OCI-LY1 (cell line): ENCODE measurements at regions not wholly inside any gene's neighbourhood (a gene's known extent, or its start where the extent isn't known, plus 50 kb on each side); places are given as distances from the start of the nearest gene placed in this dataset.

Experiments
- H2AFZ ChIP-seq: fragments of 200-600 bp; sonication (generic), shearing (Covaris generic); 2 replicates; pipeline ENCODE4 v1.6.0; 2014; ENCODE audit warnings: antibody characterized with exemption, mild to moderate bottlenecking, low read length
- H3F3A ChIP-seq: fragments of 200-600 bp; sonication (generic), shearing (Covaris generic); 2 replicates; pipeline ENCODE4 v1.6.0; 2014; ENCODE audit warnings: mild to moderate bottlenecking, antibody characterized with exemption, low read length, moderate library complexity; ENCODE audit not compliant: insufficient read depth
- H3K27ac ChIP-seq: fragments of 200-600 bp; sonication (generic); 2 replicates; pipeline ENCODE4 v1.5.1; 2014; ENCODE audit warnings: low read length, mixed run types, mild to moderate bottlenecking, low read depth; ENCODE audit not compliant: poor library complexity, severe bottlenecking
- H3K27me3 ChIP-seq: fragments of 200-600 bp; sonication (generic); 2 replicates; pipeline ENCODE4 v1.6.0; 2014; ENCODE audit warnings: antibody characterized with exemption, mild to moderate bottlenecking, low read length, moderate library complexity; ENCODE audit not compliant: insufficient read depth
- H3K36me3 ChIP-seq: fragments of 200-600 bp; sonication (generic); 2 replicates; pipeline ENCODE4 v1.6.1; 2014; ENCODE audit warnings: mild to moderate bottlenecking, antibody characterized with exemption, low read length, moderate library complexity, mixed read lengths; ENCODE audit not compliant: insufficient read depth
- H3K4me1 ChIP-seq: fragments of 200-600 bp; sonication (generic); 2 replicates; pipeline ENCODE4 v1.5.1; 2014; ENCODE audit warnings: mild to moderate bottlenecking, low read length, moderate library complexity; ENCODE audit not compliant: insufficient read depth, severe bottlenecking
- H3K4me2 ChIP-seq: fragments of 200-600 bp; sonication (generic), shearing (Covaris generic); 2 replicates; pipeline ENCODE4 v1.6.1; 2014; ENCODE audit warnings: low read length
- H3K4me3 ChIP-seq: fragments of 200-600 bp; sonication (generic); 2 replicates; pipeline ENCODE4 v1.5.1; 2014; ENCODE audit warnings: low read length, low read depth, mild to moderate bottlenecking, mixed read lengths; ENCODE audit not compliant: poor library complexity, severe bottlenecking
- H3K79me2 ChIP-seq: fragments of 200-600 bp; shearing (Covaris generic); 2 replicates; pipeline ENCODE4 v1.6.1; 2016; ENCODE audit warnings: mixed run types, low read length, mixed read lengths; ENCODE audit not compliant: insufficient read depth
- H3K9ac ChIP-seq: fragments of 200-600 bp; sonication (generic), shearing (Covaris generic); 2 replicates; pipeline ENCODE4 v1.6.1; 2014; ENCODE audit warnings: mild to moderate bottlenecking, low read length, mixed read lengths
- H3K9me2 ChIP-seq: fragments of 200-600 bp; sonication (generic), shearing (Covaris generic); 2 replicates; pipeline ENCODE4 v1.6.1; 2014; ENCODE audit warnings: low read depth, mild to moderate bottlenecking, low read length, mixed read lengths
- H3K9me3 ChIP-seq: fragments of 200-600 bp; shearing (Covaris generic); 2 replicates; pipeline ENCODE4 v1.6.1; 2014; ENCODE audit warnings: low read length, mixed read lengths
- H4K20me1 ChIP-seq: fragments of 200-600 bp; sonication (generic), shearing (Covaris generic); 2 replicates; pipeline ENCODE4 v1.6.0; 2016; ENCODE audit warnings: mild to moderate bottlenecking, low read length; ENCODE audit not compliant: insufficient read depth
- CTCF ChIP-seq: fragments of 200-600 bp; sonication (generic), shearing (Covaris generic); IDR thresholded peaks from 2 replicates; pipeline ENCODE4 v1.5.1; 2017; ENCODE audit warnings: mild to moderate bottlenecking, antibody characterized with exemption, low read length, moderate library complexity, mixed read lengths
- EZH2 ChIP-seq: fragments of 200-600 bp; sonication (generic), shearing (Covaris generic); IDR thresholded peaks from 2 replicates; pipeline ENCODE4 v1.8.0; 2017; ENCODE audit warnings: borderline replicate concordance, mixed run types, mild to moderate bottlenecking, antibody characterized with exemption, low read length, moderate library complexity, mixed read lengths

GRCh38 chr3:150118219-150118618, 147.5 kb upstream of the PFN2 start:
- H3F3A ChIP-seq, result no peaks in the 10 kb centered on the region
- H4K20me1 ChIP-seq, result no peaks in the 10 kb centered on the region
- H3K27ac ChIP-seq, result no peak overlapping the region
- no peaks in the 10 kb centered on the region for H3K79me2 ChIP-seq
- H3K4me2 ChIP-seq, result no peak overlapping the region
- H3K36me3 ChIP-seq, result no peaks in the 10 kb centered on the region
- no peaks in the 10 kb centered on the region for H3K9me2 ChIP-seq
- no peaks in the 10 kb centered on the region for H3K4me1 ChIP-seq
- H3K9ac ChIP-seq, result no peak overlapping the region
- H3K4me3 ChIP-seq, result no peak overlapping the region
- TF ChIP-seq EZH2 (no peak), CTCF (no peak)
- no peaks in the 10 kb centered on the region for H3K27me3 ChIP-seq
- H2AFZ ChIP-seq, result no peak overlapping the region
- H3K9me3 ChIP-seq, result no peaks in the 10 kb centered on the region

- Histone ChIP-seq H3F3A (no peaks in the 10 kb centered on the region), H3K4me2 (no peak overlapping the region), H2AFZ (no peak overlapping the region), H4K20me1 (no peaks in the 10 kb centered on the region), H3K9me2 (no peaks in the 10 kb centered on the region), H3K79me2 (no peaks in the 10 kb centered on the region), H3K4me3 (no peak overlapping the region), H3K9me3 (no peaks in the 10 kb centered on the region), H3K27me3 (no peaks in the 10 kb centered on the region), H3K36me3 (no peaks in the 10 kb centered on the region), H3K9ac (no peak overlapping the region), H3K4me1 (no peaks in the 10 kb centered on the region), H3K27ac (no peak overlapping the region)
- TF ChIP-seq EZH2 (no peak), CTCF (no peak)
Measured at GRCh38 chr3:150117076-150117475, 146.4 kb upstream of the PFN2 start.

GRCh38 chr3:150116196-150116595, 145.5 kb upstream of the PFN2 start:
- no peak overlapping the region for H3K9ac ChIP-seq
- H3K79me2 ChIP-seq, result no peaks in the 10 kb centered on the region
- H3K27me3 ChIP-seq, result no peaks in the 10 kb centered on the region
- H2AFZ ChIP-seq, result no peak overlapping the region
- H3K27ac ChIP-seq, result no peak overlapping the region
- no peak overlapping the region for H3K4me3 ChIP-seq
- no peaks in the 10 kb centered on the region for H3K36me3 ChIP-seq
- H3K9me2 ChIP-seq, result no peaks in the 10 kb centered on the region
- H3K4me1 ChIP-seq, result no peaks in the 10 kb centered on the region
- TF ChIP-seq EZH2 (no peak), CTCF (no peak)
- no peaks in the 10 kb centered on the region for H3K9me3 ChIP-seq
- no peaks in the 10 kb centered on the region for H4K20me1 ChIP-seq
- no peak overlapping the region for H3K4me2 ChIP-seq
- H3F3A ChIP-seq, result no peaks in the 10 kb centered on the region
